ENCODE measurements at regions not wholly inside any gene's neighbourhood (a gene's known extent, or its start where the extent isn't known, plus 50 kb on each side); places are given as distances from the start of the nearest gene placed in this dataset.

DNA sequence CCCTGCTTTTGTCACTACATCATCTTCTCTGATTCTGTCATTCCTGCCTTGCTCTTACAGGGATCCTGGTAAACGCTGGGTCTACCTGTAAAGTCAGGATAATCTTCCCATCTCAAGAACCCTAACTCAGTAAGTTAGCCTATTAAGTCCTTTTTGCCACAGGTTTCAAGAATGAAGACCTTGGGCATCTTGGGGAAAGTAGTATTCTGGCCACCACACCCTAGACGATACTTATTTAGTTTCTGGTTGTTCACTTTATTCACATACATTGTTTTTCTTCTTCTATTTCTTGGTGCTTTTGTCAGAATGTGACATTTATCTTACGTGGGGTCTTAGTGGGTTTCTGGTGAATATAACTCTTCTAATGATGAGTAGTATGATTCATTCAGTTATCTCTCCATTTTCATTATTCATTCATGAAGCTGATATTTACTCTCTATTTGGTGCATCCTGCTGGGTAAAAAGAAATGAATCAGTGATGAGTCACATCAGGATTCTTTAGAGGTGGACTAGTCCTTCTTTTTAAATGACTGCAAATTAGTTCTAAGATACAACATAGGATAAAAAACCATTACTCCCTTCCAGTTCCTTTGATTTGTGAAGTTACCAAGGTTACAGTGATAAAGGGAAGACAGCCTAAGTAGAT lies 514.4 kb upstream of the B3GALT2 start:
- no peak for DNase-seq

DNA sequence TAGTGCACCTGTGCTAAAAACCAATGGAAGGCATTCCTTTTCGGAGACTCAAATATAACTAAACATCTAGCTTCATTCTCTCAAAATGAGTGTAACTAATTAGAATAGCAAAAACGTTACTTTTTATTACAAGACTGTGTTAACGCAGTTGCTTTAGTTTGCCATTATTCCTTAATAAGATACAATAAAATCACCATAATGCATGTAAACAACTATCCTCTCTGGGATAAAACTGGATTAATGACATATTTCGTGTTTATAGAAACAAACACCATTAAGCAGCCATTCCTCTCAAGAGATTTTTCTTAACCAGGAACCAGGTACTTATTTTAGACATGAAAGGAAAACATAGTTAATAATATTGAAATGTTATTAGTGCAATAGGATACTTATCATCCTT lies 512.8 kb upstream of the B3GALT2 start:
- no peak for DNase-seq

DNA sequence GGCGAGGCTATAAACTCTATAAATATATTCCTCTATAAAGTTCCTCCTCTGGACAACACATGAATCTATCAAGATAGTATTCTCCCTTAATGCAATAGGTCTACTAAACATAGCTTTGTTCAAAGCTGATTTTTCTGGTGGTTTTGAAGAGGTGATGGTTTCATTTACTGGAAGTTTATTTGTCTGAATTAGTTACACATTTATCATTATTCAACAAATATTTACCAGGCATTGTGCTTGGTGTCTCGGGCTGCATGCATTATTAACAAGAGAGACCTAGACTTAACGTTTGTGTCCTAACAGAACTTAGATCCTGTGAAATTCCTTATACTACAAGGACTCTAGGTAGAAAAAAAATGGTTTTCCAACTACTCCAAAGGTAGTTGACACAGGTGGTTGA lies 511.4 kb upstream of the B3GALT2 start:
- no peak for DNase-seq

DNA sequence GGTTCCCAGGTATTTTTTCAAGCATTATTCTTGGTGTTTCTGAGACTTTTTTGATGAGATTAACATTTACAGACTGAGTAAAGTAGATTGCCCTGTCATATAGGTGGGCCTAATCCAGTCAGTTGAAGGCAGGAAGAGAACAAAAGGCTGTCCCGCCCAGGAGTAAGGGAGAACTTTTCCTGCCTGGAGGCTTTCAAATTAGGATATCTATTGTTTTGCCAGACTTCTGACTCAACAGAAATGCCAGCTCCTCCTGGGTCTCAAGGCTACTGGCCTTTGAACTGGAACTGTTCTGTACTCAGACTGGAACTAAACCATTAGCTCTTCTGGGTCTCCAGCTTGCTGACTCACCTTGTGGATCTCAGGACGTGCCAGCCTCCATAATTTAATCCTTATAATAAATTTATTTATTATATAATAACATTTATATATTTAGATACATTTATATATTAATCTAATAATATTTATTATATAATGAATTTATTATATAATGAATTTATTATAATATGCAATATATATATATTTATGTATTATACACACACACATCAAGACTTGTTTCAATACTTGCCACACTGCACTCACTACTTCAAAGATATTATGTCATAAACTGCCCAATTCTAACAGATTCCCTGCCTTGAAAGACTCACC lies 510.8 kb upstream of the B3GALT2 start:
- DNase-seq = no peak

DNA sequence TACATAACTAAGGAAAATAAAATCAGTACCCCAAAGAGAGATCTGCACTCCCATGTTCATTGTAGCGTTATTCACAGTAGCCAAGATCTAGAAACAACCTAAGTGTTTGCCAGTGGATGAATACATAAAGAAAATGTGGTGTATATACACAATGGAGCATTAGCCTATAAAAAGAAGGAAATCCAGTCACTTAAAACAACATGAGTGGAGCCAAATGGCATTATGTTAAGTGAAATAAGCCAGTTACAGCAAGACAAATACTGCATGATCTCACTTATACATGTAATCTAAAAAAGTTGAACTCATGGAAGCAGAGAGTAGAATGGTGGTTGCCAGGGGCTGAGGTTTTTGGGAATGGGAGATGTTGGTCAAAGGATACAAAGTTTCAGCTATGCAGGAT lies 508.3 kb upstream of the B3GALT2 start:
- no peak for DNase-seq

DNA sequence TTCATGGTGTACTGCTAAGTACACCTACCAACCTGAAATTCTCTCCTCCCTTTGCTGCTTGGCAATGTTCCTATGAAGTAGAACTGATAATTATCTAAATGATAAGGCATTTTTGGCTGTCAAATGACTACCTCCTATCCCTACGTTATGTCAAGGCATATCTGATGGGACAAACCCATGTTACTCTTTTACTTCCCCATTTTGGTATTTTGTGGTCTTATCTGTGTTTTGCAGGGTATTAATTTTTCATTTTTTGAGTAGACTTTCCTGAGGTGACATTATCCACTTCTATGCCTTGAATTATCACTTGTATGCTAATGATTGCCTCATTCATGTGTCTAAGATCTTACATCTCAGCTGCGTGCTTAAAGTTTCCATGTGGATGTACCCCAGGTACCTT lies 499.6 kb upstream of the B3GALT2 start:
- DNase-seq = no peak

DNA sequence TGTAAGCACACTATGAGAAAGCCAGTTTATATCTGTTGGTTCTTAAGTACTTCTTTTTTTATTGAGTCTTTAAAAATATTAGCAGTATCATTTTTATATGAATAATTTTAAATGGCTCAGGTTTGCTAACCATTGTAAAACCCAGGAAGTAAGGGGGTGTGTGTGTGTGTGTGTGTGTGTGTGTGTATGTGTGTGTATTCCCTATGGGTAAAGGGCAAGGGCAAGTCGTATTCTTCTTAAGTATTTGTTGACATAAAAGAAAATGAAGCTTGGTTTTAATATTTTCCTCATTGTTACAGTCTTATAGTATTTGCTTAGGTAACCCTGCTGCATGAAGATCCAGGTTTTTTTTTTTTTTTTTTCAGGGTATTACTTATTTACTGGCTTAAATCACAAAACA lies 495.0 kb upstream of the B3GALT2 start:
- DNase-seq = no peak

DNA sequence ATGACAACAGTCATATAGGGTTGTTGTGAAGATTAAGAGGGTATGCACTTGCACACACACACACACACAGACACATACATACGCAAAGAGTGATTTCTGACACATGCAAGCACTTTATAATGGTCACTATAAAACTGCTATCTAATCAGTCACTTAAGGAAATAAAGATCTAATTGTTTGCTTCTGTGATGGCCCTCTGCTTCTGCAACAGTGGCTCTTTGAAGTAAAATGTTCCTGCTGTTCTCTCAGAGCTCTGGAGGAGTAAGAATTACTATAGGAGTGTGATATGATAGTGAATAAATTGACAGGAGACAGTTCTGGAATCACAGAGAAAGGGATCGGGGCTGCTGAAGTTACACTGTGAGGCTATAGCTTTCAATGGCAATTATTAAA lies 494.5 kb upstream of the B3GALT2 start:
- DNase-seq = no peak

DNA sequence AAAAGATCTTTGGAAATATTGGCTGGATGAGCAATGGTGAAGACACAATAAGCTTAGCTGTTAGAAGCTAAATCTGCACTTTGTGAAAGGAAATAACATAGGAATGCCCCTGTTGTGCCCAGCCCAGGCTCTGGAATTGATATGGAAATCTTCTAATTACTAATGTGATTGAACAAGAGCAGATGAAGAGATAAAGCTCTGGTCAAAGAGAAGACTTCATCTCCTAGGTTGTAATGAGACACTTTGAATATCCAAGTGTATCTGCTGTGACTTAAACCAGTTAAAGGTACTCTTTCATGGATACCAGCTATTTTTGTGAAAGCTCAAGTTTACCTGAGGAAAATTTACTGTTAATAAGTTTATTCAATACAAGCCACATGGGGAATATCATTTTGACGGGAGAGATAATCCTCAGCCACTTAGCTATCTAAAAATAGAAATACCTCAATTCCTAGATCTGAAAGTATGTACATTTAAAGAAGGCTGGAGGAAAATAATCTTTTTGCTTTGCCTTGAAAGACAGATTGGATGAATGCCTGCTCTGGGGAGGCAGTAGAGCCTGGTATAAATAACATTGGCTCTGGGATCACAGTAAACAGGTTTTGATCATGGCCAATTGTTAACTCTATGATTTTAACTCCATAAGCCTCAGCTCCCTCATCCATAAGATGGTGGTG lies 494.0 kb upstream of the B3GALT2 start:
- no peak for DNase-seq

DNA sequence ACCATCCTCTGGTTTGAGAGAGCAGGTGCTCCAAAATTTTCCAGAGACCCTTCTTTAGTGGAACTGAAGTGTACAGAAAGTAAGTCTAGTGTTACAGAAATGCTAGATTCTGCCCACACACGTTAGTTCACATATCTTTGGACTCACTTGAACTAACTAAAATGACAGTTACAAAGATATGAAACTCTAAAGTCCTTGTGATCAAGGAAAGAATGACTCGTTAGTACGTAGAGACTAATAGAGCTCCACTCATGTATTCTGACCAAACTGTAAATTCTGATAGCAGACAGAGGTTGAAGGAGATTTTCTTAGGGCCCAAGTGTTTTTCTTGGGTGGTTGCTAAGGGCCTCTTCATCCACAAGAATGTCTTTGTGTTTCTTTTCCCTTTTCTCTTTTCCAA lies 491.5 kb upstream of the B3GALT2 start:
- no peak for DNase-seq

DNA sequence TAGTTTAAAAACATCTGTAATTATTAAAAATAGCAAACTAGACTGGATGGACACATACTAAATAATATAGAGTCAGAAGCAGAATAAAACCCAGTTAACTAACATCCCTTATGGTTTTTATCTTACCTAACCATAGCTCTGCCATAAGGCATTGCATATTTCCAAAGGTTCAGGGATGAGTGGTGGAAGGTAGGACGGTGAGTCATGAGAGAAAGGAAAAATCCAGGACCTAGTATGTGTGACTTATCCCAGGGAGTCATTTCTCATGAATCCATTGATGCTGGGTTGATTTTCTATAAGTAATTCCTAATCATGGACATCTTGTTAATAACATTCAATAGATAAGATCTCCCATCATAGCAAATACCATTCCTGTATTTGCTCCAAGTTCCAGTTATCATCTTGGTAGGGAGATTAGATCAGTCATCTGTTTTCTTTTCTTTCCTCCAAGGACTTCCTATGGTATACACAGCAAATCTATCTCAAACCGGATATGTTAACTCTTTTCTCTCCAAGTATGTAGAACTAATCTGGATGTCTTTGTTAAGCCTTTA lies 490.7 kb upstream of the B3GALT2 start:
- DNase-seq = no peak

DNA sequence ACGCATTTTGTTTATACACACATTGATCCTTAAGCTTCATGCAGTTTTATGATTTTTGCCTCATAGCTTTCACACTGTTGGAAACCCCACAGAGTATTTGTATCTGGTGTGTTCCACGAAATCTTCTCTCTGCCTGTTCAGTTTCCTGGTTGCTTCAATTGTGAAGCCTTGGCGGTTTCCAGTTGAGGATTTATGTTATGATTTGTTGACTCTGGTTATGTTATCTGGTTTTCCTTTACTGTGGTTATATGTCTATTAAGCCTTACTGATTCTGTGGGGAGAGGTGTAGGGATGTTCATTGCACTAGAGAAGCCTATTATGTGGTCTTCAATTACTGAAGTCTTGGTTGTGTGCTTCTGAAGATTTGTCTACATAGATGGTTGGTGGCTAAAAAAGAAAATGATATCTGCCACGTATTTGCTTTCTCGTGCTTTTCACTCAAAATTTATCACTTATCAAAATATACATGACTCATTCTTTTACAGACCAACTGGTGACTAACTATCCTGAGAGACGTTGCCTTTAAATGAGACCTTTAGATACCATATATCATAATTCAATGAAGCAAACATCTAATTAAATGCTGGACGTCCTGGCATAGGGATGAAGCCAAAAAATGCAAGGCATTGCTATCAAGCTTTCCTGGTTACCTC lies 488.0 kb upstream of the B3GALT2 start:
- DNase-seq = no peak

DNA sequence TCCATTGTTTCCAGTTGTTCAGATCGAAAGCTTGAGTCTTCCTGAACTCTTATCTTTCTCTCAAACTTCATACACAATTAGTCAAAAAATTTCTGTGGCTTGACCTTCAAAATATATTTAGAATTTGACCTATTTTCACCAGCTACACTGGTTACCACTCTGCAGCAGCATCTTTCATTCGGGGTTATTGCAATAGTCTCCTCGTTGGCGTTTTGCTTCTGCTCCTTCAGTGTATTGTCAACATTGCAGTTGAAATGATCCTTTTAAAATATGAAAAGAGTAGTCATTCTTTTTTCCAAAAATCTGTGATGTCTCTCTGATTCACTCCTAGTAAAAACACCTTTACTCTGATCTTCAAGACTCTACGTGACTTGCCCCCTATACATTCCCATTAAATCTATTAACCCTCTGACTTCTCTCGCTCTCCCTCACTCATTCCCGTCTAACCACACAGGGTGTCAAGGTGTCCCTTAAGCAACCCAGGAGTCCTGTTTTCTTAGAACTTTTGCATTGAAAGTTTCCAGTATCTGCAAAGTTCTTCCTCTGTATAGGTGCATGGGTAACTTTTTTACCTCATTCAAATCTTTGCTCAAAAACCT lies 480.2 kb upstream of the B3GALT2 start:
- no peak for DNase-seq

DNA sequence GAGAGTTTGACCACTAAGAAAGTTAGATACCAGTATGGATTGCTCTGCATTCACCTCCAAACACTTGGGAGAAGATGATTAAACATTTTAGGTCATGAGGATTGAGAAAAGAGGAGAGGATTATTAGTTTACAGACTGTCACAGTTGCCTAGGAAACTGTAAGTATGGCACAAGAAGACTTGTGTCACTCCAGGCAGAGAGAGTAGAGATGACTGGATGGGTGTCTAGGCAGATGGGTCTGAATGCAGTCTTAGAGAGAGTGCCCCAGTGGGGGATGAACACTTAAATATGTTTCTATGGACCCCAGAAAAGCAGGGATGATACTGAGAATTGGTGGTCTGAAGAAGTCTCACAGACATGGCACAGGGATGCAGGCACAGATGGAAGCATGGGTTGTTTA lies 477.6 kb upstream of the B3GALT2 start:
- DNase-seq = no peak

DNA sequence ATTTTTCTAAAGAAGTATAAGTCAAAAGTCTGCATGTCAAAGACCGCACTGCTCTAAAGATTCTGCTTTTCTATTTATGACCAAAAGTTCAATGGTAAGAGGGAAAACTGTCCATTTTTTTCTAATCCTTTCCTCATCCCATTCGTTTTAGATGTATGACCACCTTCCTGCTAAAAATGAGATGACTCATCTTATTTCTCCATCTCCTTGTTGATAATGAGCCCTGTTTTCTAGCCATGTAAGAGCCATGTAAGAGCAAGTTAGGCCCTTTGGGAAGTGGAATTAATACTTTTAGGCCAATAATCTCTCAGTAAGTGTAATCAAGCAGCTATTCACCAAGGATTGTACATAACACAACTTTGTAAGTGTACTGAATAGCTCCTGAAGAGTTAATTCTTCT lies 475.6 kb upstream of the B3GALT2 start:
- DNase-seq = no peak

DNA sequence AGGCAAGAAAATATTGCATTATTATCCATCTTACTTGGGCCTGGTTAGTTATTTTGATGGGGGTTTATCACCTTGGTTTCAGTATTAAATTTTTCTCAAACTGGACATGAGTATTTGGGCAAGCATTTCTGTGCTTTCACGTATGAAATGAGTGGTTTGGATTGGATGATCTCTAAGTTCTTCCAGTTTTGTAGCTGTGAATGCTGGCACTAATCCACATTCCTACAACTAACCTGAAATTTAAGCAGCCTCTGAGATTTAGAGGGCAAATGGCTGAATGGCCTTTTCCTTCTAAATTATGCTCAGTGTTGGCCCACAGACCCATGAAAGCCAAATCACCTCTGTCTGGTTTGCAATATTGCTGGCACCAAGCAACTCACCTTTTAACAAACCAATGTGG lies 475.0 kb upstream of the B3GALT2 start:
- DNase-seq = no peak

DNA sequence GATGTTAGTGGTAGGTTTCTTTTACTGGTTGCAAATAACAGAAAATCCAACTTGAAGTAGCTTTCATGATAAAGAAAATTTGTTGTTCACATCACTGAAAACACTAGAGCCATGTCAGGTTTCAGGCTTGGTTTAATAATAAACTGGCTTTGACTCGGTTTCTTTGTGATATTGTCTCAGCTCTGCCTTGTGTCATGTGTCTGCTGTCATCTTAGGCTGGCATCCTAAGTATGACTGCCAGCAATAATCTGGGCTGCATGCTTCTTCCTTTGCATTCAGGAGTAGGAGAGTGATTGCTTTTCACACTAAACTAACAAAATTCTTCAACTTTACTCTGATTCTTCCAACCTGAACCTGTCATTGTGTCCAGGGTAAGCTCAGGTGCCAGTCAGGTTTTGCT lies 474.0 kb upstream of the B3GALT2 start:
- DNase-seq = no peak

DNA sequence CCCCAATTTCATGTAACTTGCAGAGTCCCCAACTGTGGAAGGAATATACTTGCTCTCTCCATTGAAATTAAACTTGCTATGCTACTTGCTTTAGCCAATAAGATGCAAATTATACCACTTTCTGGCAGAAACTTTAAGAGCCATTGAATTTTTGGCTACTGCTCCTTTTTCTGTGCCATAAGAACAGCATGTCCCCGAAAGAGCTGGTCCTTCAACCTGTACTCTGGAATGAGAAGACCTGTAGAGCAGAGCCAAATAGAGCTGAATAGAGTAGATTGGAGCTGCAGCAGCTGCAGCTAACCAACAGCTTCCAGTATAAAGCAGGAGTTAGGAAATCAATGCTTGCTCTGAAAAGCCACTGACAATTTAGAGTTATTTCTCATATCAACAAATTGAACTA lies 472.3 kb upstream of the B3GALT2 start:
- DNase-seq = peak in 5 of 56 donors; percentile 1 to 17 (median 16)

DNA sequence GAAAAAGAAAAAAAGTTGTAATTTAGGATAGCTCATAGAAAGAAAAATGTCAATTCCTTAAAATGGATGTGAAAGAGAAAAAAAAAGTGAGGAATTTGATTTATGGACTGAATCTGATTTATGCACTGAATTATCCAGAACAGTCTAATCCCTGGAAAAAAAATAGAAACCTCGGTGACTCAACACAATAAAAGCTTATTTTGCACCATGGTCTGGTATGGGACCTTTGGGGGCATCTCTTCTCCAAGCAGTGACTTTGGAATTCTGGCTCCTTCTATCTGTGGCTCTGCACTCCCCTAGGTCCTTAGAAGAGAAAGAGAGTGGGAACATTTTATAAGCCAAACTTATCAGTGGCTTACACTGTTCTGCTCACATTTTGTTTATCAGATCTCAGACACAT lies 471.7 kb upstream of the B3GALT2 start:
- DNase-seq = no peak

DNA sequence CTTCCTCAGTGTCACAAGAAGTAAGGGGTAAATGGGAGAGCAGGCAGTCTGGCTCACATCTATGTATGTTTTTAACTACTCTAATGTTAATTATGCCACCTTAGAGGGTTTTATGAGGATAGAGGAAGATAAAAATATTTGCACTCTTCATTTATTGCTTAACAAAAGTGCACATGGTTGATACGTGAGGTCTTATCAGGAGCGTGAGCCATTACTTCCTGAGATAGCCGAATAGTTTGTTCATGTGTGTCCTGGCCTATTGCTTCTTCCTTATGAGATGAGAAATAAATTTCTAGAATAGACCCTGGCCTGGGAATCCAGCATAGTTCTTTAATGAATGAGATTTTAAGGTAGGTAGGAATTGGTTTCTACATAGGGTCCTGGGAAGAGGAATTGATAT lies 471.1 kb upstream of the B3GALT2 start:
- DNase-seq = no peak

DNA sequence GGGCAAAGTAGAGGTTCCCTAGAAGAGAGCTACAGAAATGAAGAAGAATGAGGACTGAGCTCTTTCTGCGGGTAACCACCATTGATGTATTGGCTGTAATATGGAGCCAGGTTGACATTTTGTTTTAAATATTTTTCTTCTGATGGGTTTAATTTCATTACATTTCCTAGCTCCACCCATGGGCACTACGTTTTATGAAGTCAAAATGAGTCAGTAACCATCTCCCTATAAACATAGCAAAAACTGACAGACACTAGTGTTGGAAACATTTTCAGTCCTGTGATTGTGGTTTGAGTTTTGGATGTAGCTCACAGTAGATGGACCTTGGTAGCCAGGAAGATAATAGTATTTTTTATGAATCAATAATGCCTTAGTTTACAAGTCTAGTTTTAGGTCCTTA lies 470.4 kb upstream of the B3GALT2 start:
- no peak for DNase-seq

All from amygdala (tissue), 56 donors.